ENCODE measurements at regions not wholly inside any gene's neighbourhood (a gene's known extent, or its start where the extent isn't known, plus 50 kb on each side); places are given as distances from the start of the nearest gene placed in this dataset.

DNA sequence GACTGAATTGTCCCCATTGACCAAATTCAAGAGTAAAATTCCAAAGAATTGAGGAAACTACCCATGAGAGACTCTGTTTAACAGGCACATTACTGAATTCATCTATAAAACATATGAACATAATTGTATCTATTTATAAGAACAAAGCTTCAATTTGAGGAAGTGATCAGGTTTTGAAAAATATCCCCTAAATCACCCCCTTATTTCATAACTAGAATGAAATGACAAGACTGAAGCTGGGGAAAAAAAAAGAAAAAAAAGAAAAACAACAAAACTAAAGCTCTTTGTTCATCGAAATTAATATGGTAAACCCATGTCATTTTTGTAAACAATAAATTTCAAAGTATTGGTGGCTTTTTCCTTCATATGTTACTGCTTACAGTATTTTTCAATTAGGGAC is 184.9 kb upstream of the SEMA3A start:
- Mint-ChIP-seq H3K9me3 (peaks cover 0 to 2% (median 0%) of the 10 kb centered on the region in 11 donors), H3K27me3 (no peaks in the 10 kb centered on the region), H3K27ac (no peak overlapping the region), H3K4me3 (no peak overlapping the region), H3K4me1 (no peaks in the 10 kb centered on the region), H3K36me3 (no peaks in the 10 kb centered on the region)
- Histone ChIP-seq H3K27me3 (ENCODE audit: control insufficient read depth in 2 of 2, insufficient read depth in 2 of 2, low read length in 2 of 2) (no peaks in the 10 kb centered on the region), H3K36me3 (ENCODE audit: control insufficient read depth in 2 of 3, insufficient read depth in 3 of 3, low read length in 3 of 3) (no peaks in the 10 kb centered on the region), H3K9me3 (ENCODE audit: control insufficient read depth in 2 of 3, low read length in 3 of 3) (no peaks in the 10 kb centered on the region), H3K4me3 (ENCODE audit: low read length) (no peak overlapping the region), H3K4me1 (ENCODE audit: control insufficient read depth in 2 of 2, insufficient read depth in 2 of 2, low read length in 2 of 2) (no peaks in the 10 kb centered on the region), H3K27ac (ENCODE audit: low read depth, low read length) (no peak overlapping the region)
- intact Hi-C loops (cut with micrococcal nuclease): no loop called here
- ATAC-seq (no peak), DNase-seq (no peak)
- CTCF ChIA-PET: interaction anchor here (0.6 kb wide), 1 partner anchor 12 kb away, joined by 3 read pairs; no protein-coding TSS in a partner anchor
- POLR2A ChIA-PET: no interaction called here

GRCh38 chr7:84372712-84373111 is 178.1 kb upstream of the SEMA3A start:
- Histone ChIP-seq H3K9me3 (ENCODE audit: control insufficient read depth in 2 of 3, low read length in 3 of 3) (no peaks in the 10 kb centered on the region), H3K4me3 (ENCODE audit: low read length) (no peak overlapping the region), H3K4me1 (ENCODE audit: control insufficient read depth in 2 of 2, insufficient read depth in 2 of 2, low read length in 2 of 2) (no peaks in the 10 kb centered on the region), H3K27ac (ENCODE audit: low read depth, low read length) (no peak overlapping the region), H3K27me3 (ENCODE audit: control insufficient read depth in 2 of 2, insufficient read depth in 2 of 2, low read length in 2 of 2) (no peaks in the 10 kb centered on the region), H3K36me3 (ENCODE audit: control insufficient read depth in 2 of 3, insufficient read depth in 3 of 3, low read length in 3 of 3) (no peaks in the 10 kb centered on the region)
- ATAC-seq (no peak), DNase-seq (no peak)
- no peak overlapping the region for H3K4me3 Mint-ChIP-seq
- ChIA-PET POLR2A (no interaction called here), CTCF (no interaction called here)
- no peak overlapping the region for H3K27ac Mint-ChIP-seq
- no peaks in the 10 kb centered on the region for H3K9me3 Mint-ChIP-seq
- intact Hi-C loops (cut with micrococcal nuclease): no loop called here
- no peaks in the 10 kb centered on the region for H3K27me3 Mint-ChIP-seq
- no peaks in the 10 kb centered on the region for H3K36me3 Mint-ChIP-seq
- H3K4me1 Mint-ChIP-seq: no peaks in the 10 kb centered on the region

- no peak overlapping the region for H3K4me3 ChIP-seq (ENCODE audit: low read length)
- intact Hi-C loops (cut with micrococcal nuclease): no loop called here
These were observed 177.6 kb upstream of the SEMA3A start for GRCh38 chr7:84372155-84372621.

GRCh38 chr7:84370114-84370513 is 175.5 kb upstream of the SEMA3A start:
- CTCF ChIA-PET: no interaction called here
- no peak overlapping the region for H3K4me3 Mint-ChIP-seq
- intact Hi-C loops (cut with micrococcal nuclease): no loop called here

More at GRCh38 chr7:84372155-84372621, 177.6 kb upstream of the SEMA3A start:
- no peaks in the 10 kb centered on the region for H3K9me3 ChIP-seq (ENCODE audit: control insufficient read depth in 2 of 3, low read length in 3 of 3)
- Mint-ChIP-seq H3K9me3 (no peaks in the 10 kb centered on the region), H3K27ac (no peak overlapping the region), H3K4me1 (no peaks in the 10 kb centered on the region), H3K4me3 (no peak overlapping the region), H3K36me3 (no peaks in the 10 kb centered on the region), H3K27me3 (no peaks in the 10 kb centered on the region)
- H3K27ac ChIP-seq (ENCODE audit: low read depth, low read length): no peak overlapping the region
- ATAC-seq: no peak
- no peaks in the 10 kb centered on the region for H3K36me3 ChIP-seq (ENCODE audit: control insufficient read depth in 2 of 3, insufficient read depth in 3 of 3, low read length in 3 of 3)
- POLR2A ChIA-PET: no interaction called here
- H3K27me3 ChIP-seq (ENCODE audit: control insufficient read depth in 2 of 2, insufficient read depth in 2 of 2, low read length in 2 of 2): no peaks in the 10 kb centered on the region
- CTCF ChIA-PET: no interaction called here
- no peaks in the 10 kb centered on the region for H3K4me1 ChIP-seq (ENCODE audit: control insufficient read depth in 2 of 2, insufficient read depth in 2 of 2, low read length in 2 of 2)
- DNase-seq: no peak

GRCh38 chr7:84368122-84368521 is 173.5 kb upstream of the SEMA3A start:
- intact Hi-C loops (cut with micrococcal nuclease): no loop called here
- CTCF ChIA-PET: interaction anchor here (0.5 kb wide), 1 partner anchor 358 kb away, joined by 3 read pairs; no protein-coding TSS in a partner anchor

More at GRCh38 chr7:84370114-84370513, 175.5 kb upstream of the SEMA3A start:
- Histone ChIP-seq H3K36me3 (ENCODE audit: control insufficient read depth in 2 of 3, insufficient read depth in 3 of 3, low read length in 3 of 3) (no peaks in the 10 kb centered on the region), H3K27ac (ENCODE audit: low read depth, low read length) (no peak overlapping the region), H3K9me3 (ENCODE audit: control insufficient read depth in 2 of 3, low read length in 3 of 3) (no peaks in the 10 kb centered on the region), H3K4me1 (ENCODE audit: control insufficient read depth in 2 of 2, insufficient read depth in 2 of 2, low read length in 2 of 2) (no peaks in the 10 kb centered on the region), H3K4me3 (ENCODE audit: low read length) (no peak overlapping the region), H3K27me3 (ENCODE audit: control insufficient read depth in 2 of 2, insufficient read depth in 2 of 2, low read length in 2 of 2) (no peaks in the 10 kb centered on the region)
- no peak overlapping the region for H3K27ac Mint-ChIP-seq
- no peaks in the 10 kb centered on the region for H3K36me3 Mint-ChIP-seq
- POLR2A ChIA-PET: no interaction called here
- no peaks in the 10 kb centered on the region for H3K27me3 Mint-ChIP-seq
- DNase-seq (no peak), ATAC-seq (no peak)
- H3K4me1 Mint-ChIP-seq: no peaks in the 10 kb centered on the region
- H3K9me3 Mint-ChIP-seq: no peaks in the 10 kb centered on the region

GRCh38 chr7:84364708-84365107 is 170.1 kb upstream of the SEMA3A start:
- Histone ChIP-seq H3K4me1 (ENCODE audit: control insufficient read depth in 2 of 2, insufficient read depth in 2 of 2, low read length in 2 of 2) (no peaks in the 10 kb centered on the region), H3K27me3 (ENCODE audit: control insufficient read depth in 2 of 2, insufficient read depth in 2 of 2, low read length in 2 of 2) (no peaks in the 10 kb centered on the region), H3K27ac (ENCODE audit: low read depth, low read length) (no peak overlapping the region), H3K9me3 (ENCODE audit: control insufficient read depth in 2 of 3, low read length in 3 of 3) (no peaks in the 10 kb centered on the region), H3K36me3 (ENCODE audit: control insufficient read depth in 2 of 3, insufficient read depth in 3 of 3, low read length in 3 of 3) (no peaks in the 10 kb centered on the region), H3K4me3 (ENCODE audit: low read length) (no peak overlapping the region)
- H3K9me3 Mint-ChIP-seq: no peaks in the 10 kb centered on the region
- no peaks in the 10 kb centered on the region for H3K36me3 Mint-ChIP-seq
- no peak for DNase-seq
- POLR2A ChIA-PET: no interaction called here
- ATAC-seq: no peak
- no peaks in the 10 kb centered on the region for H3K27me3 Mint-ChIP-seq
- H3K4me1 Mint-ChIP-seq: no peaks in the 10 kb centered on the region
- intact Hi-C loops (cut with micrococcal nuclease): no loop called here
- H3K27ac Mint-ChIP-seq: no peak overlapping the region
- no peak overlapping the region for H3K4me3 Mint-ChIP-seq
- CTCF ChIA-PET: no interaction called here

More at GRCh38 chr7:84368122-84368521, 173.5 kb upstream of the SEMA3A start:
- H3K27me3 ChIP-seq (ENCODE audit: control insufficient read depth in 2 of 2, insufficient read depth in 2 of 2, low read length in 2 of 2): no peaks in the 10 kb centered on the region
- Mint-ChIP-seq H3K4me1 (no peaks in the 10 kb centered on the region), H3K36me3 (no peaks in the 10 kb centered on the region), H3K9me3 (no peaks in the 10 kb centered on the region), H3K4me3 (no peak overlapping the region), H3K27me3 (no peaks in the 10 kb centered on the region), H3K27ac (no peak overlapping the region)
- no peak for DNase-seq
- ATAC-seq: no peak
- no peaks in the 10 kb centered on the region for H3K4me1 ChIP-seq (ENCODE audit: control insufficient read depth in 2 of 2, insufficient read depth in 2 of 2, low read length in 2 of 2)
- no peak overlapping the region for H3K4me3 ChIP-seq (ENCODE audit: low read length)
- H3K27ac ChIP-seq (ENCODE audit: low read depth, low read length): no peak overlapping the region
- no peaks in the 10 kb centered on the region for H3K9me3 ChIP-seq (ENCODE audit: control insufficient read depth in 2 of 3, low read length in 3 of 3)
- H3K36me3 ChIP-seq (ENCODE audit: control insufficient read depth in 2 of 3, insufficient read depth in 3 of 3, low read length in 3 of 3): no peaks in the 10 kb centered on the region
- POLR2A ChIA-PET: no interaction called here

- Histone ChIP-seq H3K36me3 (ENCODE audit: control insufficient read depth in 2 of 3, insufficient read depth in 3 of 3, low read length in 3 of 3) (no peaks in the 10 kb centered on the region), H3K27ac (ENCODE audit: low read depth, low read length) (no peak overlapping the region), H3K9me3 (ENCODE audit: control insufficient read depth in 2 of 3, low read length in 3 of 3) (no peaks in the 10 kb centered on the region), H3K4me1 (ENCODE audit: control insufficient read depth in 2 of 2, insufficient read depth in 2 of 2, low read length in 2 of 2) (no peaks in the 10 kb centered on the region), H3K4me3 (ENCODE audit: low read length) (no peak overlapping the region), H3K27me3 (ENCODE audit: control insufficient read depth in 2 of 2, insufficient read depth in 2 of 2, low read length in 2 of 2) (no peaks in the 10 kb centered on the region)
- ChIA-PET CTCF (no interaction called here), POLR2A (no interaction called here)
- Mint-ChIP-seq H3K27me3 (no peaks in the 10 kb centered on the region), H3K9me3 (peaks cover 0 to under 1% (median 0%) of the 10 kb centered on the region in 11 donors), H3K36me3 (no peaks in the 10 kb centered on the region), H3K27ac (no peak overlapping the region), H3K4me1 (no peaks in the 10 kb centered on the region), H3K4me3 (no peak overlapping the region)
- ATAC-seq: no peak
- intact Hi-C loops (cut with micrococcal nuclease): no loop called here
- no peak for DNase-seq
These were observed 169.2 kb upstream of the SEMA3A start for GRCh38 chr7:84363741-84364140.

Measured in naive thymus-derived CD4-positive, alpha-beta T cell (primary cell).